Peyer's patch (tissue), 4 donors: ENCODE measurements at regions not wholly inside any gene's neighbourhood (a gene's known extent, or its start where the extent isn't known, plus 50 kb on each side); places are given as distances from the start of the nearest gene placed in this dataset.

ENCODE experiments used
- CTCF ChIP-seq, 6 experiments: fragments of 450-650 bp in 4 of 6; fragments of 200-600 bp in 2 of 6; sonication (generic) in 1 of 6; IDR thresholded peaks; one replicate each; pipeline ENCODE4 v1.5.1; 2017 to 2019; ENCODE audit warnings: antibody characterized with exemption in 6 of 6, mild to moderate bottlenecking in 3 of 6, moderate library complexity in 1 of 6
- POLR2A ChIP-seq, 2 donors: fragments of 450-650 bp; IDR thresholded peaks; one replicate each; pipeline ENCODE4 v1.5.1; 2017; ENCODE audit warnings: antibody characterized with exemption in 2 of 2, mild to moderate bottlenecking in 2 of 2, moderate library complexity in 2 of 2

- no peak for TF ChIP-seq CTCF (IDR thresholded peaks at IDR 0.05)
- no peak for TF ChIP-seq POLR2A (IDR thresholded peaks at IDR 0.05)
Measured at GRCh38 chr5:101404531-101404930, 501.4 kb upstream of the ST8SIA4 start.
